Hepatocyte (in vitro differentiated cells): ENCODE measurements at regions not wholly inside any gene's neighbourhood (a gene's known extent, or its start where the extent isn't known, plus 50 kb on each side); places are given as distances from the start of the nearest gene placed in this dataset.

Experiments used
- DNase-seq: peaks from one replicate; pipeline ENCODE4 v3.0.0-alpha.2; 2016; ENCODE audit warnings: low spot score
- H2AFZ ChIP-seq: fragments of 200-600 bp; sonication (generic); 2 replicates; pipeline ENCODE4 v1.6.0; 2016; ENCODE audit warnings: antibody characterized with exemption, mild to moderate bottlenecking
- H3K27ac ChIP-seq: fragments of 200-600 bp; sonication (generic); 2 replicates; pipeline ENCODE4 v1.5.1; 2016; ENCODE audit warnings: mild to moderate bottlenecking
- H3K27me3 ChIP-seq: fragments of 200-600 bp; sonication (generic); 2 replicates; pipeline ENCODE4 v1.6.1; 2016
- H3K36me3 ChIP-seq: fragments of 200-600 bp; sonication (generic); replicated peaks from 2 replicates; pipeline ENCODE4 v1.5.1; 2016; ENCODE audit warnings: low read depth; ENCODE audit not compliant: insufficient read depth
- H3K4me1 ChIP-seq: fragments of 200-600 bp; sonication (generic); 2 replicates; pipeline ENCODE4 v1.5.1; 2016; ENCODE audit warnings: mild to moderate bottlenecking, moderate library complexity; ENCODE audit not compliant: insufficient read depth
- H3K4me2 ChIP-seq: fragments of 200-600 bp; sonication (generic); 2 replicates; pipeline ENCODE4 v1.6.0; 2016
- H3K4me3 ChIP-seq: fragments of 200-600 bp; sonication (generic); 2 replicates; pipeline ENCODE4 v1.5.1; 2016; ENCODE audit warnings: mild to moderate bottlenecking
- H3K79me2 ChIP-seq: fragments of 200-600 bp; sonication (generic); 2 replicates; pipeline ENCODE4 v1.6.0; 2017; ENCODE audit warnings: mild to moderate bottlenecking
- H3K9me2 ChIP-seq: fragments of 200-600 bp; sonication (generic); replicated peaks from 2 replicates; pipeline ENCODE4 v1.6.0; 2017; ENCODE audit warnings: mild to moderate bottlenecking; ENCODE audit not compliant: insufficient read depth
- H3K9me3 ChIP-seq: fragments of 200-600 bp; sonication (generic); 2 replicates; pipeline ENCODE4 v1.5.1; 2016; ENCODE audit warnings: low read depth, mild to moderate bottlenecking
- H4K20me1 ChIP-seq: fragments of 200-600 bp; sonication (generic); 2 replicates; pipeline ENCODE4 v1.6.0; 2016; ENCODE audit warnings: mild to moderate bottlenecking; ENCODE audit not compliant: insufficient read depth, poor library complexity, severe bottlenecking
- EZH2 ChIP-seq: fragments of 200-600 bp; sonication (generic); IDR thresholded peaks from 2 replicates; pipeline ENCODE4 v1.6.1; 2016; ENCODE audit warnings: antibody characterized with exemption, mild to moderate bottlenecking, borderline replicate concordance
- EZH2phosphoT487 ChIP-seq: fragments of 200-600 bp; sonication (generic); IDR thresholded peaks from one replicate; pipeline ENCODE4 v1.6.1; 2018; ENCODE audit warnings: antibody characterized with exemption, mild to moderate bottlenecking, low read depth, moderate library complexity; ENCODE audit not compliant: unreplicated experiment, severe bottlenecking
- WGBS: methylation state at CpG from one replicate; pipeline ENCODE4 v1.1.6; 2016; ENCODE audit warnings: low lambda C conversion rate; ENCODE audit errors: missing lambda C conversion rate; 5-methylcytosine and 5-hydroxymethylcytosine counted together
- TF ChIP-seq, protein P1 (sequence below): fragments of 200-600 bp; sonication (generic); IDR thresholded peaks from 2 replicates; pipeline ENCODE4 v1.5.1; 2016; ENCODE audit warnings: antibody characterized with exemption, mild to moderate bottlenecking; ENCODE audit not compliant: poor library complexity

GRCh38 chr6:113662688-113663333 is 194.3 kb upstream of the MARCKS start:
- H3K9me3 ChIP-seq = no peaks in the 10 kb centered on the region
- H3K79me2 ChIP-seq = no peaks in the 10 kb centered on the region
- H3K27ac ChIP-seq = no peak overlapping the region
- no peaks in the 10 kb centered on the region for H3K27me3 ChIP-seq
- WGBS = 27% methylated on average over 2 of the region's 2 CpGs
- H4K20me1 ChIP-seq = no peaks in the 10 kb centered on the region
- H3K9me2 ChIP-seq = no peaks in the 10 kb centered on the region
- no peaks in the 10 kb centered on the region for H3K36me3 ChIP-seq
- no peak overlapping the region for H3K4me2 ChIP-seq
- H2AFZ ChIP-seq = no peak overlapping the region
- TF ChIP-seq EZH2phosphoT487 = no peak
- no peak overlapping the region for H3K4me3 ChIP-seq
- DNase-seq = no peak
- H3K4me1 ChIP-seq = no peaks in the 10 kb centered on the region

DNA sequence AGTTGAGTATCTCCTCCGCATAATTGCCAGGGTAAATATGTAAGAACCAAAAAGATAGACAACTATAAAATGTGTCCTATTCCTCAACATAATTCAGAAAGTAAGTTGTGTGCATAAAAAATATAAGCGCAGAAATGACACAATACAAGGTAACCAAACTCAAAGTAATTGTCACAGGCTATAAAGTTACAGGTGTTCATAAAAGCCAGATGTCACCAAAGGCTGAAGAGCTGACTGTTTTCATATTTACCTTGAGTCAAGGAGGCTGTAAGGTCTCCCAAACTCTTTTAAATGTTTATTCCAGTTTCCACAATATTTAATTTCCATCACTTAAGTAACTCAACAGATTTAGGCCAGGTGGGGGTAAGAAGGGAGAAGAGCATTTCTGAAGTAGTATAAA is 192.2 kb upstream of the MARCKS start:
- H3K9me2 ChIP-seq = no peaks in the 10 kb centered on the region
- H3K4me1 ChIP-seq = peaks cover 10% of the 10 kb centered on the region
- TF ChIP-seq, protein P1, sequence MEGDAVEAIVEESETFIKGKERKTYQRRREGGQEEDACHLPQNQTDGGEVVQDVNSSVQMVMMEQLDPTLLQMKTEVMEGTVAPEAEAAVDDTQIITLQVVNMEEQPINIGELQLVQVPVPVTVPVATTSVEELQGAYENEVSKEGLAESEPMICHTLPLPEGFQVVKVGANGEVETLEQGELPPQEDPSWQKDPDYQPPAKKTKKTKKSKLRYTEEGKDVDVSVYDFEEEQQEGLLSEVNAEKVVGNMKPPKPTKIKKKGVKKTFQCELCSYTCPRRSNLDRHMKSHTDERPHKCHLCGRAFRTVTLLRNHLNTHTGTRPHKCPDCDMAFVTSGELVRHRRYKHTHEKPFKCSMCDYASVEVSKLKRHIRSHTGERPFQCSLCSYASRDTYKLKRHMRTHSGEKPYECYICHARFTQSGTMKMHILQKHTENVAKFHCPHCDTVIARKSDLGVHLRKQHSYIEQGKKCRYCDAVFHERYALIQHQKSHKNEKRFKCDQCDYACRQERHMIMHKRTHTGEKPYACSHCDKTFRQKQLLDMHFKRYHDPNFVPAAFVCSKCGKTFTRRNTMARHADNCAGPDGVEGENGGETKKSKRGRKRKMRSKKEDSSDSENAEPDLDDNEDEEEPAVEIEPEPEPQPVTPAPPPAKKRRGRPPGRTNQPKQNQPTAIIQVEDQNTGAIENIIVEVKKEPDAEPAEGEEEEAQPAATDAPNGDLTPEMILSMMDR = no peak
- no peak for TF ChIP-seq EZH2phosphoT487
- TF ChIP-seq EZH2 = no peak
- DNase-seq = no peak
- H2AFZ ChIP-seq = no peak overlapping the region
- H3K9me3 ChIP-seq = no peaks in the 10 kb centered on the region
- H3K36me3 ChIP-seq = no peaks in the 10 kb centered on the region
- 93% methylated on average over 2 of the region's 2 CpGs for WGBS
- no peak overlapping the region for H3K27ac ChIP-seq
- H3K79me2 ChIP-seq = no peaks in the 10 kb centered on the region
- H3K4me2 ChIP-seq = no peak overlapping the region
- H4K20me1 ChIP-seq = no peaks in the 10 kb centered on the region
- H3K4me3 ChIP-seq = no peak overlapping the region
- no peaks in the 10 kb centered on the region for H3K27me3 ChIP-seq

GRCh38 chr6:113668641-113669408 is 188.3 kb upstream of the MARCKS start:
- TF ChIP-seq EZH2 = no peak
- TF ChIP-seq, protein P1 = no peak
- TF ChIP-seq EZH2phosphoT487 = no peak
- DNase-seq = no peak
- peaks cover 18% of the 10 kb centered on the region for H3K4me1 ChIP-seq
- H2AFZ ChIP-seq = no peak overlapping the region
- H3K4me2 ChIP-seq = no peak overlapping the region
- H3K4me3 ChIP-seq = no peak overlapping the region
- H3K79me2 ChIP-seq = no peaks in the 10 kb centered on the region
- 79% methylated on average over 1 of the region's 1 CpG for WGBS
- no peaks in the 10 kb centered on the region for H3K9me3 ChIP-seq
- no peaks in the 10 kb centered on the region for H3K36me3 ChIP-seq
- H4K20me1 ChIP-seq = no peaks in the 10 kb centered on the region
- no peak overlapping the region for H3K27ac ChIP-seq
- H3K27me3 ChIP-seq = no peaks in the 10 kb centered on the region
- H3K9me2 ChIP-seq = no peaks in the 10 kb centered on the region

GRCh38 chr6:113669606-113670005 is 187.5 kb upstream of the MARCKS start:
- Histone ChIP-seq H3K4me1 (peaks cover 18% of the 10 kb centered on the region), H3K79me2 (no peaks in the 10 kb centered on the region), H3K27ac (no peak overlapping the region), H3K9me3 (no peaks in the 10 kb centered on the region), H3K27me3 (no peaks in the 10 kb centered on the region), H4K20me1 (no peaks in the 10 kb centered on the region), H3K4me2 (no peak overlapping the region), H2AFZ (no peak overlapping the region), H3K36me3 (no peaks in the 10 kb centered on the region), H3K9me2 (no peaks in the 10 kb centered on the region), H3K4me3 (no peak overlapping the region)
- DNase-seq = no peak
- TF ChIP-seq EZH2phosphoT487 = no peak
- no peak for TF ChIP-seq EZH2
- TF ChIP-seq, protein P1 = no peak
- 54% methylated on average over 2 of the region's 2 CpGs for WGBS
